B cell (primary cell): ENCODE measurements at regions not wholly inside any gene's neighbourhood (a gene's known extent, or its start where the extent isn't known, plus 50 kb on each side); places are given as distances from the start of the nearest gene placed in this dataset.

Experiments
- ATAC-seq: fragments of 200-7000 bp; cut with Tn5 transposase; one replicate; pipeline ENCODE4 v1.10.0; 2021; ENCODE audit warnings: low read depth, mild to moderate bottlenecking, moderate number of reproducible peaks, moderate library complexity
- CTCF ChIA-PET: fragments of 350-600 bp; sonication (Branson Sonifier 250); formaldehyde crosslinking; loops from one replicate; lab custom pipeline; 2021; ENCODE audit warnings: antibody characterized with exemption, inconsistent platforms; lab: Charles Lee
- POLR2A ChIA-PET: fragments of 350-600 bp; sonication (Branson Sonifier 250); formaldehyde crosslinking; loops from one replicate; lab custom pipeline; 2021; ENCODE audit warnings: antibody characterized with exemption; lab: Charles Lee
- DNase-seq: peaks from one replicate; pipeline ENCODE4 v3.0.0; 2013
- H2AFZ ChIP-seq: 2 replicates; pipeline ENCODE4 v1.6.1; 2012; ENCODE audit warnings: mild to moderate bottlenecking, low read depth, low read length; ENCODE audit not compliant: insufficient read depth, poor library complexity, severe bottlenecking
- H3K27ac ChIP-seq, 2 donors: 1 replicate in 1 of 2; 2 replicates in 1 of 2; pipeline ENCODE4 v1.5.1; 2012 to 2013; ENCODE audit warnings: low read length in 2 of 2, mild to moderate bottlenecking in 2 of 2, moderate library complexity in 1 of 2
- H3K27me3 ChIP-seq, 4 experiments: fragments of 200-600 bp in 1 of 4; sonication (generic) in 1 of 4; replicated peaks in 1 of 4; 1 replicate in 2 of 4; 2 replicates in 2 of 4; pipeline versions ENCODE4 v1.6.1 to v1.7.0; 2013 to 2016; ENCODE audit warnings: low read length in 3 of 4, mild to moderate bottlenecking in 2 of 4, mixed read lengths in 1 of 4, moderate library complexity in 1 of 4; ENCODE audit not compliant: insufficient read depth in 4 of 4, control insufficient read depth in 3 of 4; ENCODE audit errors: control extremely low read depth in 1 of 4
- H3K36me3 ChIP-seq, 2 experiments: replicated peaks in 1 of 2; 1 replicate in 1 of 2; 2 replicates in 1 of 2; pipeline versions ENCODE4 v1.6.1 to v1.7.1; 2013; ENCODE audit warnings: low read length in 1 of 2; ENCODE audit not compliant: insufficient read depth in 2 of 2, control insufficient read depth in 1 of 2; ENCODE audit errors: control extremely low read depth in 1 of 2, extremely low read depth in 1 of 2
- H3K4me1 ChIP-seq, 2 donors: fragments of 200-600 bp in 1 of 2; sonication (generic) in 1 of 2; 1 replicate in 1 of 2; 2 replicates in 1 of 2; pipeline versions ENCODE4 v1.5.1 to v1.6.1; 2013 to 2017; ENCODE audit warnings: low read length in 2 of 2; ENCODE audit not compliant: control insufficient read depth in 2 of 2, insufficient read depth in 2 of 2
- H3K4me2 ChIP-seq: replicated peaks from 2 replicates; pipeline ENCODE3; 2012; ENCODE audit warnings: mild to moderate bottlenecking, low read depth, low read length; ENCODE audit not compliant: poor library complexity, severe bottlenecking
- H3K4me3 ChIP-seq, 5 experiments: fragments of 200-600 bp in 1 of 5; sonication (generic) in 1 of 5; 1 replicate in 3 of 5; 2 replicates in 2 of 5; pipeline versions ENCODE4 v1.5.1 to v1.7.0; 2011 to 2016; ENCODE audit warnings: low read length in 4 of 5, mild to moderate bottlenecking in 4 of 5, low read depth in 2 of 5, control low read depth in 1 of 5, moderate library complexity in 1 of 5; ENCODE audit not compliant: insufficient read depth in 1 of 5; ENCODE audit errors: control extremely low read depth in 1 of 5, extremely low read depth in 1 of 5
- H3K79me2 ChIP-seq: fragments of 200-600 bp; sonication (generic); one replicate; pipeline ENCODE4 v1.6.0; 2016; ENCODE audit warnings: low read length; ENCODE audit not compliant: control insufficient read depth, insufficient read depth
- H3K9ac ChIP-seq: fragments of 200-600 bp; sonication (generic); 2 replicates; pipeline ENCODE4 v1.6.1; 2017; ENCODE audit warnings: mild to moderate bottlenecking, low read length, moderate library complexity
- H3K9me3 ChIP-seq, 3 donors: one replicate each; pipeline versions ENCODE4 v1.6.1 to v1.7.1; 2013; ENCODE audit warnings: low read length in 2 of 3; ENCODE audit not compliant: control insufficient read depth in 2 of 3, insufficient read depth in 1 of 3; ENCODE audit errors: control extremely low read depth in 1 of 3
- H4K20me1 ChIP-seq: 2 replicates; pipeline ENCODE4 v1.6.0; 2012; ENCODE audit warnings: mild to moderate bottlenecking, low read length; ENCODE audit not compliant: insufficient read depth, control insufficient read depth, poor library complexity, severe bottlenecking
- H3K27ac Mint-ChIP-seq: one replicate; pipeline ENCODE4 v1.8.0; 2021; ENCODE audit warnings: mixed read lengths
- H3K27me3 Mint-ChIP-seq: one replicate; pipeline ENCODE4 v1.8.0; 2021; ENCODE audit warnings: mixed read lengths
- H3K4me1 Mint-ChIP-seq: one replicate; pipeline ENCODE4 v1.8.0; 2021; ENCODE audit warnings: mixed read lengths
- H3K4me3 Mint-ChIP-seq: one replicate; pipeline ENCODE4 v1.8.0; 2021; ENCODE audit warnings: mixed read lengths
- H3K9me3 Mint-ChIP-seq: one replicate; pipeline ENCODE4 v1.8.0; 2022; ENCODE audit warnings: mixed read lengths; ENCODE audit not compliant: insufficient read depth
- CTCF ChIP-seq: fragments of 200-600 bp; IDR thresholded peaks from one replicate; pipeline ENCODE4 v1.8.0; 2022; ENCODE audit warnings: antibody characterized with exemption, mild to moderate bottlenecking
- EZH2 ChIP-seq: IDR thresholded peaks from 2 replicates; pipeline ENCODE4 v1.6.1; 2012; ENCODE audit warnings: borderline replicate concordance, low read depth, mild to moderate bottlenecking, moderate library complexity, low read length; ENCODE audit not compliant: insufficient read depth, poor library complexity, severe bottlenecking
- WGBS: methylation state at CpG from one replicate; pipeline ENCODE4 v1.1.5; 2013; ENCODE audit warnings: missing lambda C conversion rate; ENCODE audit not compliant: insufficient coverage; 5-methylcytosine and 5-hydroxymethylcytosine counted together
- intact Hi-C: fragments of 100-400 bp; cut with micrococcal nuclease; formaldehyde crosslinking; loops from one replicate; pipeline ENCODE4 v1.10.0; 2022

- no peak overlapping the region for H3K4me3 Mint-ChIP-seq
- WGBS = 100% methylated on average over 1 of the region's 3 CpGs
- no peak overlapping the region for H3K27ac Mint-ChIP-seq
- no peak for DNase-seq
- H2AFZ ChIP-seq = no peak overlapping the region
- no peaks in the 10 kb centered on the region for H3K4me1 ChIP-seq
- TF ChIP-seq EZH2 (no peak), CTCF (no peak)
- intact Hi-C loops = no loop called here
- H4K20me1 ChIP-seq = no peaks in the 10 kb centered on the region
- no peaks in the 10 kb centered on the region for H3K36me3 ChIP-seq
- H3K4me2 ChIP-seq = no peak overlapping the region
- H3K79me2 ChIP-seq = no peaks in the 10 kb centered on the region
- H3K27me3 ChIP-seq = no peaks in the 10 kb centered on the region
- H3K4me3 ChIP-seq = no peak overlapping the region
- peaks cover 0 to 5% (median 0%) of the 10 kb centered on the region in 3 donors for H3K9me3 ChIP-seq
- H3K4me1 Mint-ChIP-seq = no peaks in the 10 kb centered on the region
- ChIA-PET CTCF (interaction anchor here (0.7 kb wide), 1 partner anchor 132 kb away, joined by 3 read pairs; no protein-coding TSS in a partner anchor), POLR2A (no interaction called here)
- peaks cover 2% of the 10 kb centered on the region for H3K9me3 Mint-ChIP-seq
- H3K9ac ChIP-seq = no peak overlapping the region
- peaks cover 10% of the 10 kb centered on the region for H3K27me3 Mint-ChIP-seq
- no peak overlapping the region for H3K27ac ChIP-seq
- no peak for ATAC-seq
Measured at GRCh38 chr5:174409070-174409469, 315.3 kb upstream of the MSX2 start.

- no peak for TF ChIP-seq EZH2
- TF ChIP-seq CTCF = no peak
- Histone ChIP-seq H3K9me3 (peaks cover 0 to 5% (median 0%) of the 10 kb centered on the region in 3 donors), H3K4me3 (no peak overlapping the region), H3K4me1 (no peaks in the 10 kb centered on the region), H3K79me2 (no peaks in the 10 kb centered on the region), H4K20me1 (no peaks in the 10 kb centered on the region), H3K4me2 (no peak overlapping the region), H3K27ac (no peak overlapping the region), H3K27me3 (no peaks in the 10 kb centered on the region), H3K36me3 (no peaks in the 10 kb centered on the region), H2AFZ (no peak overlapping the region), H3K9ac (no peak overlapping the region)
- H3K4me3 Mint-ChIP-seq = no peak overlapping the region
- DNase-seq = no peak
- ChIA-PET POLR2A (no interaction called here), CTCF (no interaction called here)
- H3K4me1 Mint-ChIP-seq = no peaks in the 10 kb centered on the region
- peaks cover 10% of the 10 kb centered on the region for H3K27me3 Mint-ChIP-seq
- no peak for ATAC-seq
- peaks cover 2% of the 10 kb centered on the region for H3K9me3 Mint-ChIP-seq
- H3K27ac Mint-ChIP-seq = no peak overlapping the region
- WGBS = no CpG with 5 or more reads among the region's 1 CpG
- intact Hi-C loops = no loop called here
Measured at GRCh38 chr5:174409971-174410370, 314.4 kb upstream of the MSX2 start.
